H1 (cell line): ENCODE measurements at regions not wholly inside any gene's neighbourhood (a gene's known extent, or its start where the extent isn't known, plus 50 kb on each side); places are given as distances from the start of the nearest gene placed in this dataset.

Experiments used
- CTCF ChIA-PET: fragments of 300-600 bp; sonication (Branson Sonifier 250); formaldehyde crosslinking; loops from one replicate; lab custom pipeline; 2021; ENCODE audit not compliant: partially characterized antibody; lab: Charles Lee
- POLR2A ChIA-PET: fragments of 300-600 bp; sonication (Branson Sonifier 250); formaldehyde crosslinking; loops from one replicate; lab custom pipeline; 2021; ENCODE audit warnings: inconsistent platforms; ENCODE audit not compliant: partially characterized antibody; lab: Charles Lee
- DNase-seq, 2 experiments: peaks; one replicate each; pipeline versions ENCODE4 v3.0.0 to v3.0.0-alpha.2; 2010 to 2022; ENCODE audit warnings: low spot score in 2 of 2, low read depth in 1 of 2, mixed read lengths in 1 of 2
- FAIRE-seq: peaks from 2 replicates; lab custom pipeline; 2011; peaks lifted over from hg19 to GRCh38; lab: Jason Lieb, UNC
- H2AFZ ChIP-seq: 2 replicates; pipeline ENCODE4 v1.8.1; 2012; ENCODE audit warnings: low read length, inconsistent platforms
- H2AK5ac ChIP-seq: 2 replicates; pipeline ENCODE4 v1.6.1; 2013; ENCODE audit warnings: low read depth, low read length
- H2BK120ac ChIP-seq: replicated peaks from 2 replicates; pipeline ENCODE3; 2013; ENCODE audit warnings: low read depth, low read length, inconsistent platforms
- H2BK12ac ChIP-seq: 2 replicates; pipeline ENCODE4 v1.6.1; 2013; ENCODE audit warnings: low read depth, low read length
- H2BK15ac ChIP-seq: 2 replicates; pipeline ENCODE4 v1.6.1; 2013; ENCODE audit warnings: low read length
- H2BK20ac ChIP-seq: 2 replicates; pipeline ENCODE4 v1.6.1; 2013; ENCODE audit warnings: low read length
- H2BK5ac ChIP-seq: 2 replicates; pipeline ENCODE4 v1.6.1; 2013; ENCODE audit warnings: low read depth, low read length
- H3K14ac ChIP-seq: 2 replicates; pipeline ENCODE4 v1.6.1; 2013; ENCODE audit warnings: inconsistent platforms; ENCODE audit not compliant: insufficient read length
- H3K18ac ChIP-seq: 2 replicates; pipeline ENCODE4 v1.6.1; 2013; ENCODE audit warnings: low read length; ENCODE audit errors: extremely low read depth
- H3K23ac ChIP-seq: 2 replicates; pipeline ENCODE4 v1.6.1; 2013; ENCODE audit warnings: inconsistent platforms; ENCODE audit not compliant: insufficient read length
- H3K23me2 ChIP-seq: 2 replicates; pipeline ENCODE4 v1.6.1; 2013; ENCODE audit warnings: low read depth, low read length
- H3K27ac ChIP-seq: 2 replicates; pipeline ENCODE4 v1.6.1; 2011; ENCODE audit warnings: low read depth, low read length, inconsistent platforms
- H3K27me3 ChIP-seq, 4 experiments: replicated peaks in 1 of 4; 1 replicate in 1 of 4; 2 replicates in 3 of 4; pipeline versions ENCODE4 v1.6.1 to v1.8.1; 2011 to 2013; ENCODE audit warnings: low read length in 3 of 4, mild to moderate bottlenecking in 3 of 4, inconsistent platforms in 2 of 4, mixed read lengths in 2 of 4, moderate library complexity in 1 of 4; ENCODE audit not compliant: control insufficient read depth in 3 of 4, insufficient read depth in 3 of 4; ENCODE audit errors: extremely low read depth in 1 of 4
- H3K36me3 ChIP-seq, 4 experiments: 2 replicates each; pipeline versions ENCODE4 v1.6.1 to v1.8.1; 2011 to 2013; ENCODE audit warnings: mild to moderate bottlenecking in 4 of 4, low read length in 3 of 4, moderate library complexity in 2 of 4, control low read depth in 1 of 4, inconsistent platforms in 1 of 4; ENCODE audit not compliant: insufficient read depth in 4 of 4, control insufficient read depth in 2 of 4
- H3K4ac ChIP-seq: replicated peaks from 2 replicates; pipeline ENCODE3; 2013; ENCODE audit warnings: low read length, low read depth, mixed read lengths, inconsistent platforms; ENCODE audit not compliant: insufficient read length
- H3K4me1 ChIP-seq, 4 experiments: replicated peaks in 1 of 4; 1 replicate in 1 of 4; 2 replicates in 3 of 4; pipeline versions ENCODE4 v1.6.1 to v1.8.1; 2011 to 2013; ENCODE audit warnings: low read length in 3 of 4, inconsistent platforms in 2 of 4, mixed read lengths in 1 of 4; ENCODE audit not compliant: insufficient read depth in 4 of 4, control insufficient read depth in 3 of 4
- H3K4me2 ChIP-seq, 2 experiments: 2 replicates each; pipeline versions ENCODE4 v1.6.1 to v1.8.1; 2011 to 2013; ENCODE audit warnings: low read depth in 2 of 2, low read length in 2 of 2, control low read depth in 1 of 2, inconsistent platforms in 1 of 2, mild to moderate bottlenecking in 1 of 2; ENCODE audit not compliant: insufficient read depth in 1 of 2
- H3K4me3 ChIP-seq, 4 experiments: fragments of 200-600, 300-600 bp in 1 of 4; sonication (generic), shearing (Covaris generic), sonication (Bioruptor Twin) in 1 of 4; 2 replicates each; pipeline versions ENCODE4 v1.5.1 to v1.8.1; 2011 to 2016; ENCODE audit warnings: low read length in 4 of 4, low read depth in 3 of 4, control low read depth in 2 of 4, inconsistent platforms in 2 of 4, mild to moderate bottlenecking in 2 of 4, mixed read lengths in 1 of 4, moderate library complexity in 1 of 4; ENCODE audit not compliant: insufficient read depth in 2 of 4; ENCODE audit errors: extremely low read depth in 1 of 4
- H3K56ac ChIP-seq: replicated peaks from 2 replicates; pipeline ENCODE3; 2013; ENCODE audit warnings: low read depth, mild to moderate bottlenecking, mixed read lengths, low read length, inconsistent platforms; ENCODE audit not compliant: insufficient read length
- H3K79me1 ChIP-seq: 2 replicates; pipeline ENCODE4 v1.6.1; 2013; ENCODE audit warnings: low read depth, low read length, control low read depth
- H3K79me2 ChIP-seq, 2 experiments: 2 replicates each; pipeline versions ENCODE4 v1.6.1 to v1.8.1; 2012 to 2013; ENCODE audit warnings: low read length in 2 of 2, mild to moderate bottlenecking in 2 of 2, inconsistent platforms in 1 of 2; ENCODE audit not compliant: insufficient read depth in 2 of 2, control insufficient read depth in 1 of 2
- H3K9ac ChIP-seq, 4 experiments: replicated peaks in 1 of 4; 1 replicate in 1 of 4; 2 replicates in 3 of 4; pipeline versions ENCODE4 v1.6.1 to v1.8.1; 2011 to 2013; ENCODE audit warnings: low read depth in 3 of 4, low read length in 3 of 4, control low read depth in 2 of 4, mild to moderate bottlenecking in 2 of 4, moderate library complexity in 2 of 4, inconsistent platforms in 1 of 4; ENCODE audit errors: extremely low read depth in 1 of 4
- H3K9me3 ChIP-seq, 2 experiments: 2 replicates each; pipeline versions ENCODE4 v1.6.1 to v1.8.1; 2012 to 2013; ENCODE audit warnings: mild to moderate bottlenecking in 2 of 2, moderate library complexity in 2 of 2, control low read depth in 1 of 2, inconsistent platforms in 1 of 2, low read depth in 1 of 2, low read length in 1 of 2, mixed read lengths in 1 of 2; ENCODE audit not compliant: insufficient read depth in 2 of 2
- H4K20me1 ChIP-seq, 2 experiments: replicated peaks in 1 of 2; 2 replicates each; pipeline versions ENCODE3 to v1.8.1; 2011 to 2013; ENCODE audit warnings: inconsistent platforms in 2 of 2, low read length in 2 of 2, mild to moderate bottlenecking in 1 of 2; ENCODE audit not compliant: insufficient read depth in 2 of 2, control insufficient read depth in 1 of 2
- H4K5ac ChIP-seq: 2 replicates; pipeline ENCODE4 v1.6.1; 2013; ENCODE audit warnings: low read length, low read depth, mixed read lengths, inconsistent platforms; ENCODE audit not compliant: insufficient read length
- H4K8ac ChIP-seq: 2 replicates; pipeline ENCODE4 v1.8.0; 2013; ENCODE audit warnings: mild to moderate bottlenecking, moderate library complexity, low read length, inconsistent platforms; ENCODE audit not compliant: insufficient read depth; ENCODE audit errors: extremely low read depth
- H4K91ac ChIP-seq: replicated peaks from 2 replicates; pipeline ENCODE3; 2013; ENCODE audit warnings: low read length, mixed read lengths, inconsistent platforms; ENCODE audit not compliant: insufficient read length
- CBX5 ChIP-seq: fragments of 300-800, 300-1000 bp; sonication (generic); IDR thresholded peaks from 2 replicates; pipeline ENCODE4 v1.7.1; 2016; ENCODE audit warnings: antibody characterized with exemption, low read length, low read depth
- EGR1 ChIP-seq: IDR thresholded peaks from 2 replicates; pipeline ENCODE4 v1.6.1; 2011; ENCODE audit warnings: low read depth, low read length, borderline replicate concordance
- KDM1A ChIP-seq: fragments of 200-600, 300-600 bp; sonication (generic); IDR thresholded peaks from 2 replicates; pipeline ENCODE4 v1.7.1; 2016; ENCODE audit warnings: mild to moderate bottlenecking, low read length, borderline replicate concordance
- PHF8 ChIP-seq: fragments of 200-600 bp; sonication (generic); conservative IDR thresholded peaks from 2 replicates; pipeline ENCODE4 v1.7.1; 2012; ENCODE audit warnings: low read depth, mild to moderate bottlenecking, inconsistent platforms, low read length, moderate library complexity
- RXRA ChIP-seq: IDR thresholded peaks from 2 replicates; pipeline ENCODE4 v1.6.1; 2011; ENCODE audit warnings: low read depth, mild to moderate bottlenecking, low read length, moderate library complexity; ENCODE audit not compliant: insufficient read depth
- SIN3A ChIP-seq, 2 experiments: IDR thresholded peaks in 1 of 2; conservative IDR thresholded peaks in 1 of 2; 2 replicates each; pipeline ENCODE4 v1.6.1; 2011 to 2012; ENCODE audit warnings: low read length in 2 of 2, improper control_type of control experiment in 1 of 2, low read depth in 1 of 2, mild to moderate bottlenecking in 1 of 2
- ZNF274 ChIP-seq: IDR thresholded peaks from 2 replicates; pipeline ENCODE4 v1.7.0; 2012; ENCODE audit warnings: low read length, borderline replicate concordance; ENCODE audit errors: extremely low read depth
- WGBS, 2 experiments: shearing (Covaris generic) in 1 of 2; methylation state at CpG; one replicate each; pipeline versions ENCODE4 v1.1.6 to v1.1.7; 2013 to 2015; ENCODE audit warnings: low lambda C conversion rate in 2 of 2, mixed read lengths in 2 of 2, inconsistent platforms in 1 of 2, low coverage in 1 of 2, missing lambda C conversion rate in 1 of 2; ENCODE audit not compliant: insufficient replicate concordance in 2 of 2, insufficient coverage in 1 of 2, insufficient read length in 1 of 2; ENCODE audit errors: extremely low coverage in 1 of 2, missing lambda C conversion rate in 1 of 2; 5-methylcytosine and 5-hydroxymethylcytosine counted together
- TF ChIP-seq, protein P1 (sequence below), 3 experiments: IDR thresholded peaks; 1 replicate in 2 of 3; 2 replicates in 1 of 3; pipeline versions ENCODE4 v1.5.1 to v1.6.1; 2011; ENCODE audit warnings: low read length in 3 of 3, mild to moderate bottlenecking in 3 of 3, inconsistent platforms in 2 of 3, low read depth in 1 of 3, moderate library complexity in 1 of 3; ENCODE audit not compliant: insufficient read depth in 1 of 3; ENCODE audit errors: control extremely low read depth in 1 of 3
- TF ChIP-seq, protein P2 (sequence below): IDR thresholded peaks from 2 replicates; pipeline ENCODE4 v1.6.1; 2011; ENCODE audit warnings: low read length, improper control_type of control experiment
- TF ChIP-seq, protein P3 (sequence below): IDR thresholded peaks from 2 replicates; pipeline ENCODE4 v1.6.1; 2012; ENCODE audit warnings: inconsistent platforms

DNA sequence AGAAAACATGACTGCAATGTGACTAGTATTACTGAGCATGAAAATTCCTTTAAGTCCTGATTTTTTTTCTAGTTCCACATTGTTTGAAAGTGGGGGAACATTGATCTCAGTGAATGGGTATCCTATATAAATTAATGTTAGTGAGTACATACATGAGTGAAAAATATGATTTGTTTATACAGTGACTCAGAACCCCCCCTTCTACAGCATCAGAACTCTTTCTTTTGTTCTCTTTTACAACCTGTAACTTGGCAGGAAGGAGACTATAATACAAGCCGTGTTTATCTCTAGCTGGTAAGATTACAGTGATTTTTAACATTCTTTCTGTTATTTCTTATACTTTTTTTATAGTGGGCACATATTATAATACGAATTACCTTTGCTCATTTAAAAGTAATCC lies 384.7 kb downstream of the PDCD6IP start:
- no peak overlapping the region for H3K23ac ChIP-seq
- H3K4me2 ChIP-seq: no peak overlapping the region
- no peak overlapping the region for H4K5ac ChIP-seq
- H4K20me1 ChIP-seq: no peaks in the 10 kb centered on the region
- DNase-seq: no peak
- no peak overlapping the region for H2BK120ac ChIP-seq
- H2BK20ac ChIP-seq: no peak overlapping the region
- H2BK15ac ChIP-seq: no peak overlapping the region
- H3K4ac ChIP-seq: no peak overlapping the region
- CTCF ChIA-PET: no interaction called here
- POLR2A ChIA-PET: no interaction called here
- no peak overlapping the region for H2BK5ac ChIP-seq
- no peaks in the 10 kb centered on the region for H3K9me3 ChIP-seq
- no peak overlapping the region for H3K4me3 ChIP-seq
- H3K18ac ChIP-seq: no peak overlapping the region
- no peaks in the 10 kb centered on the region for H3K27me3 ChIP-seq
- no peak overlapping the region for H2BK12ac ChIP-seq
- no peaks in the 10 kb centered on the region for H3K79me1 ChIP-seq
- 84% methylated on average over 2 of the region's 2 CpGs; no CpG with 5 or more reads in 1 of the 2 experiments for WGBS, 2 experiments
- no peak overlapping the region for H3K27ac ChIP-seq
- H3K56ac ChIP-seq: no peak overlapping the region
- no peak overlapping the region for H3K14ac ChIP-seq
- H3K4me1 ChIP-seq: peaks cover 0 to 7% (median 3%) of the 10 kb centered on the region in 4 experiments; a peak in 3 of 7 replicates
- no peak overlapping the region for H2AFZ ChIP-seq
- no peak overlapping the region for H4K8ac ChIP-seq
- H3K79me2 ChIP-seq: no peaks in the 10 kb centered on the region
- H2AK5ac ChIP-seq: no peak overlapping the region
- H3K23me2 ChIP-seq: no peaks in the 10 kb centered on the region
- H4K91ac ChIP-seq: no peak overlapping the region
- FAIRE-seq: no peak
- no peak overlapping the region for H3K9ac ChIP-seq
- H3K36me3 ChIP-seq: no peaks in the 10 kb centered on the region
- TF ChIP-seq, protein P1, sequence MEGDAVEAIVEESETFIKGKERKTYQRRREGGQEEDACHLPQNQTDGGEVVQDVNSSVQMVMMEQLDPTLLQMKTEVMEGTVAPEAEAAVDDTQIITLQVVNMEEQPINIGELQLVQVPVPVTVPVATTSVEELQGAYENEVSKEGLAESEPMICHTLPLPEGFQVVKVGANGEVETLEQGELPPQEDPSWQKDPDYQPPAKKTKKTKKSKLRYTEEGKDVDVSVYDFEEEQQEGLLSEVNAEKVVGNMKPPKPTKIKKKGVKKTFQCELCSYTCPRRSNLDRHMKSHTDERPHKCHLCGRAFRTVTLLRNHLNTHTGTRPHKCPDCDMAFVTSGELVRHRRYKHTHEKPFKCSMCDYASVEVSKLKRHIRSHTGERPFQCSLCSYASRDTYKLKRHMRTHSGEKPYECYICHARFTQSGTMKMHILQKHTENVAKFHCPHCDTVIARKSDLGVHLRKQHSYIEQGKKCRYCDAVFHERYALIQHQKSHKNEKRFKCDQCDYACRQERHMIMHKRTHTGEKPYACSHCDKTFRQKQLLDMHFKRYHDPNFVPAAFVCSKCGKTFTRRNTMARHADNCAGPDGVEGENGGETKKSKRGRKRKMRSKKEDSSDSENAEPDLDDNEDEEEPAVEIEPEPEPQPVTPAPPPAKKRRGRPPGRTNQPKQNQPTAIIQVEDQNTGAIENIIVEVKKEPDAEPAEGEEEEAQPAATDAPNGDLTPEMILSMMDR (IDR thresholded peaks at IDR 0.05; ENCODE audit: control extremely low read depth in 1 of 3, insufficient read depth in 1 of 3, low read depth in 1 of 3, low read length in 3 of 3): no peak
- TF ChIP-seq ZNF274 (no peak), EGR1 (no peak), SIN3A (conservative IDR thresholded peaks at IDR 0.05 in 1 of 2, IDR thresholded peaks at IDR 0.05 in 1 of 2; ENCODE audit: low read depth in 1 of 2, low read length in 2 of 2) (no peak), PHF8 (no peak), CBX5 (no peak), RXRA (no peak), KDM1A (no peak)
- TF ChIP-seq, protein P2, sequence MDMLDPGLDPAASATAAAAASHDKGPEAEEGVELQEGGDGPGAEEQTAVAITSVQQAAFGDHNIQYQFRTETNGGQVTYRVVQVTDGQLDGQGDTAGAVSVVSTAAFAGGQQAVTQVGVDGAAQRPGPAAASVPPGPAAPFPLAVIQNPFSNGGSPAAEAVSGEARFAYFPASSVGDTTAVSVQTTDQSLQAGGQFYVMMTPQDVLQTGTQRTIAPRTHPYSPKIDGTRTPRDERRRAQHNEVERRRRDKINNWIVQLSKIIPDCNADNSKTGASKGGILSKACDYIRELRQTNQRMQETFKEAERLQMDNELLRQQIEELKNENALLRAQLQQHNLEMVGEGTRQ: no peak
- TF ChIP-seq, protein P3, sequence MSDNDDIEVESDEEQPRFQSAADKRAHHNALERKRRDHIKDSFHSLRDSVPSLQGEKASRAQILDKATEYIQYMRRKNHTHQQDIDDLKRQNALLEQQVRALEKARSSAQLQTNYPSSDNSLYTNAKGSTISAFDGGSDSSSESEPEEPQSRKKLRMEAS: no peak
